HL-60 (cell line): ENCODE measurements at regions not wholly inside any gene's neighbourhood (a gene's known extent, or its start where the extent isn't known, plus 50 kb on each side); places are given as distances from the start of the nearest gene placed in this dataset.

Source experiments
- GABPA ChIP-seq: IDR thresholded peaks from 2 replicates; pipeline ENCODE4 v1.6.1; 2012; ENCODE audit warnings: low read depth
- SPI1 ChIP-seq: IDR thresholded peaks from 2 replicates; pipeline ENCODE4 v1.6.1; 2012; ENCODE audit warnings: low read depth, mild to moderate bottlenecking, borderline replicate concordance
- TF ChIP-seq, protein P1 (sequence below): IDR thresholded peaks from one replicate; pipeline ENCODE4 v1.5.1; 2011; ENCODE audit warnings: low read length, control low read depth, inconsistent platforms; ENCODE audit not compliant: insufficient read depth
- TF ChIP-seq, protein P2 (sequence below): IDR thresholded peaks from 2 replicates; pipeline ENCODE4 v1.6.1; 2012; ENCODE audit warnings: low read depth; ENCODE audit not compliant: insufficient replicate concordance

DNA sequence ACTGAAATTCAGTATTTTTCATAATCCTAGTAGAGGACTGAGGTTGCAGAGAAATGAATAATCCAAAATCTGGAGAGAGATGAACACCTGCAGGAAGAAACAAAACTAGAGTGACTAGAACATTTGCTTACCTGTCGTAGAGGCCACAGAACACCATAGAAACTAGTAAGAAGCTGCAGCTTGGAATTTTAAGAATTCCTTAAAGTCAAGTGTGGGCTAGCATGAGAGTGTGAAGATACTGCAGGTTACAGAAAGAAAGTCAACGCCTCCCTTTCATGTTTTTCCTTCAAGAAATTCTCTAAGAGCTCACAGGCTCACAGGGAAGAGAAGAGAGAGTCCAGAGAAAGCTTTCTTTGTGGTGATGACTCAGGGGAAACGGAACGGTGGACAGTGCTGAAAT, 633.7 kb downstream of the LRRIQ3 start:
- TF ChIP-seq, protein P1, sequence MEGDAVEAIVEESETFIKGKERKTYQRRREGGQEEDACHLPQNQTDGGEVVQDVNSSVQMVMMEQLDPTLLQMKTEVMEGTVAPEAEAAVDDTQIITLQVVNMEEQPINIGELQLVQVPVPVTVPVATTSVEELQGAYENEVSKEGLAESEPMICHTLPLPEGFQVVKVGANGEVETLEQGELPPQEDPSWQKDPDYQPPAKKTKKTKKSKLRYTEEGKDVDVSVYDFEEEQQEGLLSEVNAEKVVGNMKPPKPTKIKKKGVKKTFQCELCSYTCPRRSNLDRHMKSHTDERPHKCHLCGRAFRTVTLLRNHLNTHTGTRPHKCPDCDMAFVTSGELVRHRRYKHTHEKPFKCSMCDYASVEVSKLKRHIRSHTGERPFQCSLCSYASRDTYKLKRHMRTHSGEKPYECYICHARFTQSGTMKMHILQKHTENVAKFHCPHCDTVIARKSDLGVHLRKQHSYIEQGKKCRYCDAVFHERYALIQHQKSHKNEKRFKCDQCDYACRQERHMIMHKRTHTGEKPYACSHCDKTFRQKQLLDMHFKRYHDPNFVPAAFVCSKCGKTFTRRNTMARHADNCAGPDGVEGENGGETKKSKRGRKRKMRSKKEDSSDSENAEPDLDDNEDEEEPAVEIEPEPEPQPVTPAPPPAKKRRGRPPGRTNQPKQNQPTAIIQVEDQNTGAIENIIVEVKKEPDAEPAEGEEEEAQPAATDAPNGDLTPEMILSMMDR = no peak
- TF ChIP-seq, protein P2, sequence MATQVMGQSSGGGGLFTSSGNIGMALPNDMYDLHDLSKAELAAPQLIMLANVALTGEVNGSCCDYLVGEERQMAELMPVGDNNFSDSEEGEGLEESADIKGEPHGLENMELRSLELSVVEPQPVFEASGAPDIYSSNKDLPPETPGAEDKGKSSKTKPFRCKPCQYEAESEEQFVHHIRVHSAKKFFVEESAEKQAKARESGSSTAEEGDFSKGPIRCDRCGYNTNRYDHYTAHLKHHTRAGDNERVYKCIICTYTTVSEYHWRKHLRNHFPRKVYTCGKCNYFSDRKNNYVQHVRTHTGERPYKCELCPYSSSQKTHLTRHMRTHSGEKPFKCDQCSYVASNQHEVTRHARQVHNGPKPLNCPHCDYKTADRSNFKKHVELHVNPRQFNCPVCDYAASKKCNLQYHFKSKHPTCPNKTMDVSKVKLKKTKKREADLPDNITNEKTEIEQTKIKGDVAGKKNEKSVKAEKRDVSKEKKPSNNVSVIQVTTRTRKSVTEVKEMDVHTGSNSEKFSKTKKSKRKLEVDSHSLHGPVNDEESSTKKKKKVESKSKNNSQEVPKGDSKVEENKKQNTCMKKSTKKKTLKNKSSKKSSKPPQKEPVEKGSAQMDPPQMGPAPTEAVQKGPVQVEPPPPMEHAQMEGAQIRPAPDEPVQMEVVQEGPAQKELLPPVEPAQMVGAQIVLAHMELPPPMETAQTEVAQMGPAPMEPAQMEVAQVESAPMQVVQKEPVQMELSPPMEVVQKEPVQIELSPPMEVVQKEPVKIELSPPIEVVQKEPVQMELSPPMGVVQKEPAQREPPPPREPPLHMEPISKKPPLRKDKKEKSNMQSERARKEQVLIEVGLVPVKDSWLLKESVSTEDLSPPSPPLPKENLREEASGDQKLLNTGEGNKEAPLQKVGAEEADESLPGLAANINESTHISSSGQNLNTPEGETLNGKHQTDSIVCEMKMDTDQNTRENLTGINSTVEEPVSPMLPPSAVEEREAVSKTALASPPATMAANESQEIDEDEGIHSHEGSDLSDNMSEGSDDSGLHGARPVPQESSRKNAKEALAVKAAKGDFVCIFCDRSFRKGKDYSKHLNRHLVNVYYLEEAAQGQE = no peak
- TF ChIP-seq SPI1 (no peak), GABPA (no peak)
